SK-N-SH treated with all-trans-retinoic acid at 6 μM for 48 hours (cell line): ENCODE measurements at regions not wholly inside any gene's neighbourhood (a gene's known extent, or its start where the extent isn't known, plus 50 kb on each side); places are given as distances from the start of the nearest gene placed in this dataset.

Source experiments
- ATAC-seq: fragments of 200-7000 bp; cut with Tn5 transposase; 3 replicates; pipeline ENCODE4 v1.9.1; 2020; ENCODE audit warnings: mild to moderate bottlenecking, moderate library complexity
- ARNTL ChIP-seq: fragments of 450-650 bp; formaldehyde crosslinking; IDR thresholded peaks from 2 replicates; pipeline ENCODE4 v1.5.0; 2020; ENCODE audit warnings: low read depth, mild to moderate bottlenecking, moderate library complexity, borderline replicate concordance
- BACH2 ChIP-seq: fragments of 250-450 bp; sonication (Bioruptor Pico); IDR thresholded peaks from 2 replicates; pipeline ENCODE4 v1.9.0; 2021; ENCODE audit warnings: mild to moderate bottlenecking, borderline replicate concordance
- CSDC2 ChIP-seq: fragments of 250-450 bp; sonication (Bioruptor Pico); IDR thresholded peaks from 2 replicates; pipeline ENCODE4 v1.5.0; 2020; ENCODE audit warnings: mild to moderate bottlenecking, moderate library complexity
- ESRRG ChIP-seq: fragments of 250-450 bp; sonication (Bioruptor Pico); IDR thresholded peaks from 2 replicates; pipeline ENCODE4 v1.6.1; 2021; ENCODE audit warnings: mild to moderate bottlenecking
- GLIS3 ChIP-seq: fragments of 250-450 bp; sonication (Bioruptor Pico); IDR thresholded peaks from 2 replicates; pipeline ENCODE4 v1.5.0; 2020; ENCODE audit warnings: mild to moderate bottlenecking, moderate library complexity
- PPARA ChIP-seq: fragments of 250-450 bp; sonication (Bioruptor Pico); IDR thresholded peaks from 2 replicates; pipeline ENCODE4 v1.5.0; 2020; ENCODE audit warnings: mild to moderate bottlenecking, borderline replicate concordance
- SNAI2 ChIP-seq: fragments of 250-450 bp; sonication (Bioruptor Pico); IDR thresholded peaks from 2 replicates; pipeline ENCODE4 v1.5.0; 2020; ENCODE audit warnings: mild to moderate bottlenecking, moderate library complexity
- TCF4 ChIP-seq: fragments of 250-450 bp; sonication (Bioruptor Pico); IDR thresholded peaks from 2 replicates; pipeline ENCODE4 v1.8.0; 2021; ENCODE audit warnings: mild to moderate bottlenecking, moderate library complexity, borderline replicate concordance
- TOX ChIP-seq: fragments of 250-450 bp; sonication (Bioruptor Pico); IDR thresholded peaks from 2 replicates; pipeline ENCODE4 v1.8.0; 2021; ENCODE audit warnings: mild to moderate bottlenecking, moderate library complexity, borderline replicate concordance
- ZC3H10 ChIP-seq: fragments of 250-450 bp; sonication (Bioruptor Pico); IDR thresholded peaks from 2 replicates; pipeline ENCODE4 v1.5.1; 2021; ENCODE audit warnings: mild to moderate bottlenecking, moderate library complexity
- ZFP3 ChIP-seq: fragments of 250-450 bp; sonication (Bioruptor Pico); IDR thresholded peaks from 2 replicates; pipeline ENCODE4 v1.5.0; 2020; ENCODE audit warnings: mild to moderate bottlenecking, moderate library complexity
- ZFP30 ChIP-seq: fragments of 450-650 bp; formaldehyde crosslinking; IDR thresholded peaks from 2 replicates; pipeline ENCODE4 v1.5.0; 2022; ENCODE audit warnings: mild to moderate bottlenecking, moderate library complexity
- ZNF565 ChIP-seq: fragments of 450-650 bp; formaldehyde crosslinking; conservative IDR thresholded peaks from 2 replicates; pipeline ENCODE4 v1.5.0; 2020; ENCODE audit warnings: low read depth, mild to moderate bottlenecking, moderate library complexity
- ZNF70 ChIP-seq: fragments of 450-650 bp; formaldehyde crosslinking; IDR thresholded peaks from 2 replicates; pipeline ENCODE4 v1.5.0; 2020; ENCODE audit warnings: mild to moderate bottlenecking, moderate library complexity
- ZNF8 ChIP-seq: fragments of 450-650 bp; formaldehyde crosslinking; IDR thresholded peaks from 2 replicates; pipeline ENCODE4 v1.5.0; 2020; ENCODE audit warnings: mild to moderate bottlenecking, moderate library complexity
- TF ChIP-seq, protein P1 (sequence below): fragments of 250-450 bp; sonication (Bioruptor Pico); IDR thresholded peaks from 2 replicates; pipeline ENCODE4 v1.5.1; 2021; ENCODE audit warnings: mild to moderate bottlenecking, moderate library complexity
- TF ChIP-seq, protein P2 (sequence below): fragments of 250-450 bp; sonication (Bioruptor Pico); IDR thresholded peaks from 2 replicates; pipeline ENCODE4 v1.8.0; 2021; ENCODE audit warnings: low read depth, mild to moderate bottlenecking, moderate library complexity, borderline replicate concordance
- TF ChIP-seq, protein P3 (sequence below): fragments of 250-450 bp; sonication (Bioruptor Pico); IDR thresholded peaks from 2 replicates; pipeline ENCODE4 v1.5.1; 2020; ENCODE audit warnings: low read depth, mild to moderate bottlenecking, moderate library complexity
- TF ChIP-seq, protein P4 (sequence below): fragments of 250-450 bp; sonication (Bioruptor Pico); IDR thresholded peaks from 2 replicates; pipeline ENCODE4 v1.5.0; 2020; ENCODE audit warnings: mild to moderate bottlenecking, moderate library complexity

DNA sequence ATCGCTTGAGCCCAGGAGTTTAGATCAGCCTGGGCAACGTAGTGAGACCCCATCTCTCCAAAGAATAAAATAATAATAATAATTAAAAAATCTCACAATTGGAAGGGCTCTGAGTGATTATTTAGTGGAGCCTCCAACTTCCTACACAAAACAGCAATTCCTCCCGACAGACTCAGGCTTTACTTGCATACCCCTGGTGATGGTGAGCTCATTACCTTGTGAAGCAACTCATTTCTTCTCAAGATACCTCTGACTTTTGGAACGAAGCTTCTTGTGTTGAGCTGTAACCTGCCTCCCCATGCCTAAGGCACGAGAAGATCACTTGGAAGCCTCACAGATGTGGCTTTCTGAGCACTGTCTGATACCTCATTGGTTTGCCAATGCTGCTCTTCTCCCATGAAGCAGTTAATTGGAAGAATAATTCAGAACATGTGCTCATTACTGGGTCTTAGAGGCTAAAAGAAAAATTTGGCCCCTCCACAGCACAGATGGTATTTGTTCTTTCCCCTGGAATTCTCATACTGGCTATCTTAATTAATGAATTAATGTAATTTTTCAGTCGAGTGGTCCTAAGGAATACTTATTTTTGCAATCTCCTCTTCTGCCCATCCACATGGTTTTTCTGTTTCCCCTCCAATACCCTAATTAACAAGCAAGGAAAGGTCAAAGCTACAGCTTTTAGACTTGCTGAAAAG lies 769.0 kb downstream of the TYW1 start (continued):
- TF ChIP-seq, protein P1, sequence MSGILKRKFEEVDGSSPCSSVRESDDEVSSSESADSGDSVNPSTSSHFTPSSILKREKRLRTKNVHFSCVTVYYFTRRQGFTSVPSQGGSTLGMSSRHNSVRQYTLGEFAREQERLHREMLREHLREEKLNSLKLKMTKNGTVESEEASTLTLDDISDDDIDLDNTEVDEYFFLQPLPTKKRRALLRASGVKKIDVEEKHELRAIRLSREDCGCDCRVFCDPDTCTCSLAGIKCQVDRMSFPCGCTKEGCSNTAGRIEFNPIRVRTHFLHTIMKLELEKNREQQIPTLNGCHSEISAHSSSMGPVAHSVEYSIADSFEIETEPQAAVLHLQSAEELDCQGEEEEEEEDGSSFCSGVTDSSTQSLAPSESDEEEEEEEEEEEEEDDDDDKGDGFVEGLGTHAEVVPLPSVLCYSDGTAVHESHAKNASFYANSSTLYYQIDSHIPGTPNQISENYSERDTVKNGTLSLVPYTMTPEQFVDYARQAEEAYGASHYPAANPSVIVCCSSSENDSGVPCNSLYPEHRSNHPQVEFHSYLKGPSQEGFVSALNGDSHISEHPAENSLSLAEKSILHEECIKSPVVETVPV (CRISPR knock-in tag): no peak
- TF ChIP-seq TCF4 (CRISPR knock-in tag): no peak
- TF ChIP-seq, protein P2, sequence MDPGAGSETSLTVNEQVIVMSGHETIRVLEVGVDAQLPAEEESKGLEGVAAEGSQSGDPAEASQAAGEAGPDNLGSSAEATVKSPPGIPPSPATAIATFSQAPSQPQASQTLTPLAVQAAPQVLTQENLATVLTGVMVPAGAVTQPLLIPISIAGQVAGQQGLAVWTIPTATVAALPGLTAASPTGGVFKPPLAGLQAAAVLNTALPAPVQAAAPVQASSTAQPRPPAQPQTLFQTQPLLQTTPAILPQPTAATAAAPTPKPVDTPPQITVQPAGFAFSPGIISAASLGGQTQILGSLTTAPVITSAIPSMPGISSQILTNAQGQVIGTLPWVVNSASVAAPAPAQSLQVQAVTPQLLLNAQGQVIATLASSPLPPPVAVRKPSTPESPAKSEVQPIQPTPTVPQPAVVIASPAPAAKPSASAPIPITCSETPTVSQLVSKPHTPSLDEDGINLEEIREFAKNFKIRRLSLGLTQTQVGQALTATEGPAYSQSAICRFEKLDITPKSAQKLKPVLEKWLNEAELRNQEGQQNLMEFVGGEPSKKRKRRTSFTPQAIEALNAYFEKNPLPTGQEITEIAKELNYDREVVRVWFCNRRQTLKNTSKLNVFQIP (CRISPR knock-in tag): no peak
- TF ChIP-seq ZC3H10: no peak
- TF ChIP-seq PPARA (CRISPR knock-in tag): no peak
- TF ChIP-seq ARNTL: no peak

DNA sequence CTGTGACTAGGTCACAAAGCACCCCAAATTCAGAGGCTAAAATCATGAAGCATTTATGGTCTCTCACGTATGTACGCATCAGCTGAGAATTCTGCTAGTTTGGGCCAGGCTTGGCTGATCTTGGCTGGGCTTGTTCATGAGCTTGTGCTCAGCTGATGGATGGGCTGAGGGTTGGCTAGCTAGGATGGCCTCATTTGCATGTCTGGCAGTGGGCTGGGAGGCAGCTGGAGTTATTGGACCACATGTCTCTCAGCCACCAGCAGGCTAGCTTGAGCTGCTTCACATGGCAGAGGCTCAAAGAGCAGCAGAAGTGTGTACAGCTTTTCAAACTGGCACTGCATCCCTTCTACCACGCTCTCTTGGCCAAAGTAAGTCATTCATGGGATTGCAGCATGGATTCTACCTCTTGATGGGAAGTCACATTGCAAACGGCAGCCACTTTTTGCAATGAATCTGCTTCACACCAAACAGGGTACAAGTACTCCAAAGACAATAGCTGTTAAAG lies 770.3 kb downstream of the TYW1 start:
- no peak for ATAC-seq
- no peak for TF ChIP-seq TOX
- TF ChIP-seq ZFP30 (CRISPR knock-in tag): no peak
- TF ChIP-seq BACH2: no peak
- TF ChIP-seq ARNTL: no peak
- no peak for TF ChIP-seq ZNF565
- TF ChIP-seq, protein P2 (CRISPR knock-in tag): no peak
- no peak for TF ChIP-seq ESRRG (CRISPR knock-in tag)
- TF ChIP-seq SNAI2 (CRISPR knock-in tag): no peak
- TF ChIP-seq, protein P1 (CRISPR knock-in tag): no peak
- no peak for TF ChIP-seq PPARA (CRISPR knock-in tag)
- no peak for TF ChIP-seq CSDC2 (CRISPR knock-in tag)
- no peak for TF ChIP-seq ZC3H10
- TF ChIP-seq GLIS3 (CRISPR knock-in tag): no peak
- no peak for TF ChIP-seq ZNF8 (CRISPR knock-in tag)
- TF ChIP-seq, protein P3, sequence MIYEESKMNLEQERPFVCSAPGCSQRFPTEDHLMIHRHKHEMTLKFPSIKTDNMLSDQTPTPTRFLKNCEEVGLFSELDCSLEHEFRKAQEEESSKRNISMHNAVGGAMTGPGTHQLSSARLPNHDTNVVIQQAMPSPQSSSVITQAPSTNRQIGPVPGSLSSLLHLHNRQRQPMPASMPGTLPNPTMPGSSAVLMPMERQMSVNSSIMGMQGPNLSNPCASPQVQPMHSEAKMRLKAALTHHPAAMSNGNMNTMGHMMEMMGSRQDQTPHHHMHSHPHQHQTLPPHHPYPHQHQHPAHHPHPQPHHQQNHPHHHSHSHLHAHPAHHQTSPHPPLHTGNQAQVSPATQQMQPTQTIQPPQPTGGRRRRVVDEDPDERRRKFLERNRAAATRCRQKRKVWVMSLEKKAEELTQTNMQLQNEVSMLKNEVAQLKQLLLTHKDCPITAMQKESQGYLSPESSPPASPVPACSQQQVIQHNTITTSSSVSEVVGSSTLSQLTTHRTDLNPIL (CRISPR knock-in tag): no peak
- TF ChIP-seq, protein P4, sequence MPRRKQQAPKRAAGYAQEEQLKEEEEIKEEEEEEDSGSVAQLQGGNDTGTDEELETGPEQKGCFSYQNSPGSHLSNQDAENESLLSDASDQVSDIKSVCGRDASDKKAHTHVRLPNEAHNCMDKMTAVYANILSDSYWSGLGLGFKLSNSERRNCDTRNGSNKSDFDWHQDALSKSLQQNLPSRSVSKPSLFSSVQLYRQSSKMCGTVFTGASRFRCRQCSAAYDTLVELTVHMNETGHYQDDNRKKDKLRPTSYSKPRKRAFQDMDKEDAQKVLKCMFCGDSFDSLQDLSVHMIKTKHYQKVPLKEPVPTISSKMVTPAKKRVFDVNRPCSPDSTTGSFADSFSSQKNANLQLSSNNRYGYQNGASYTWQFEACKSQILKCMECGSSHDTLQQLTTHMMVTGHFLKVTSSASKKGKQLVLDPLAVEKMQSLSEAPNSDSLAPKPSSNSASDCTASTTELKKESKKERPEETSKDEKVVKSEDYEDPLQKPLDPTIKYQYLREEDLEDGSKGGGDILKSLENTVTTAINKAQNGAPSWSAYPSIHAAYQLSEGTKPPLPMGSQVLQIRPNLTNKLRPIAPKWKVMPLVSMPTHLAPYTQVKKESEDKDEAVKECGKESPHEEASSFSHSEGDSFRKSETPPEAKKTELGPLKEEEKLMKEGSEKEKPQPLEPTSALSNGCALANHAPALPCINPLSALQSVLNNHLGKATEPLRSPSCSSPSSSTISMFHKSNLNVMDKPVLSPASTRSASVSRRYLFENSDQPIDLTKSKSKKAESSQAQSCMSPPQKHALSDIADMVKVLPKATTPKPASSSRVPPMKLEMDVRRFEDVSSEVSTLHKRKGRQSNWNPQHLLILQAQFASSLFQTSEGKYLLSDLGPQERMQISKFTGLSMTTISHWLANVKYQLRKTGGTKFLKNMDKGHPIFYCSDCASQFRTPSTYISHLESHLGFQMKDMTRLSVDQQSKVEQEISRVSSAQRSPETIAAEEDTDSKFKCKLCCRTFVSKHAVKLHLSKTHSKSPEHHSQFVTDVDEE (CRISPR knock-in tag): no peak
- TF ChIP-seq ZNF70 (CRISPR knock-in tag): no peak
- TF ChIP-seq ZFP3: no peak
